ENCODE measurements at regions not wholly inside any gene's neighbourhood (a gene's known extent, or its start where the extent isn't known, plus 50 kb on each side); places are given as distances from the start of the nearest gene placed in this dataset.

- no peak for TF ChIP-seq CTCF (IDR thresholded peaks at IDR 0.05)
- TF ChIP-seq ETV6 (CRISPR knock-in tag; IDR thresholded peaks at IDR 0.05) = no peak
These were observed 214.9 kb upstream of the HDDC2 start for GRCh38 chr6:125516644-125517043.

Measured in WTC11 (cell line).